Lower leg skin (tissue), 4 donors: ENCODE measurements at regions not wholly inside any gene's neighbourhood (a gene's known extent, or its start where the extent isn't known, plus 50 kb on each side); places are given as distances from the start of the nearest gene placed in this dataset.

Experiments
- DNase-seq, 2 donors: peaks; one replicate each; pipeline ENCODE4 v3.0.0-alpha.2; 2019; ENCODE audit warnings: low spot score in 2 of 2
- H3K4me3 ChIP-seq: fragments of 200-600 bp; sonication (generic); 2 replicates; pipeline ENCODE4 v1.5.1; 2017; ENCODE audit warnings: mild to moderate bottlenecking, low read depth; ENCODE audit not compliant: poor library complexity, severe bottlenecking
- CTCF ChIP-seq, 3 donors: fragments of 450-650 bp; IDR thresholded peaks; one replicate each; pipeline ENCODE4 v1.5.1; 2016; ENCODE audit warnings: antibody characterized with exemption in 3 of 3, mild to moderate bottlenecking in 3 of 3, moderate library complexity in 2 of 3
- POLR2A ChIP-seq, 2 donors: fragments of 450-650 bp; IDR thresholded peaks; one replicate each; pipeline ENCODE4 v1.6.1; 2016 to 2017; ENCODE audit warnings: antibody characterized with exemption in 2 of 2, mild to moderate bottlenecking in 1 of 2, moderate library complexity in 1 of 2
- WGBS, 2 donors: methylation state at CpG; one replicate each; pipeline ENCODE4 v1.1.5; 2018; 5-methylcytosine and 5-hydroxymethylcytosine counted together
- intact Hi-C: fragments of 100-400 bp; cut with DNase I; formaldehyde crosslinking; loops from one replicate; pipeline ENCODE4 v1.15.0; 2023; ENCODE audit warnings: low total_unique reads

DNA sequence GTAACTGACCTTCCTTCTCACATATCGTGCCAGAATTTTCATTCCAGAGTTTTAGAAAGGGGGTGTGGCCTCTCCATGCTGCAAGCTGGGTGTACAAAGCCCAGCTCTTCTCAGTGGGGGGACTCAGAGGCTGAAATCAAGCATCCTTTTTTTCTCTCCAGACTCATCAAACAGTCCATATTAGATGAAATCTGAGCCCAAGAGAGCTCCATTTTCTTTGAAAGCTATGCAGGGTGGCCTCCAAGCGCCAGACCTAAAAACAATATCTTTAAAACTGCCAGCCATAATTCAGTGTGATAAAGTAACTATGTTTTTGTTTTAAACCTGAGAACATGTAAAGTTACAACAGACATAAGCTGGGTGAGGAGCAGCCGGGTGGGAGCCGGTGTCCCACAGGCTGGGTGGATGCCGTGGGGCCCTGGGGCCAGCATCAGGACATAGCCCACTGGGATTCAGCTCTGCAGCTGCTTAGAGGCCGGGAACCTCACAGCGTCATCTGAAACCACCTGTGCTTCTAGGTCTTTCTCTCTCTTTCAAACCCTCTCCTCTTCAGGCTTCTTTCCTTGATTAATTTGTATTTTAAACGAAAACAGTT, 249.2 kb downstream of the ZNF536 start:
- WGBS, 2 donors: 66 to 70% methylated on average over 8 of the region's 8 CpGs
- TF ChIP-seq CTCF (IDR thresholded peaks at IDR 0.05): no peak
- no peak for TF ChIP-seq POLR2A (IDR thresholded peaks at IDR 0.05)
- DNase-seq: peak in 1 of 2 donors; percentile 42
- intact Hi-C loops: no loop called here
- no peak overlapping the region for H3K4me3 ChIP-seq

DNA sequence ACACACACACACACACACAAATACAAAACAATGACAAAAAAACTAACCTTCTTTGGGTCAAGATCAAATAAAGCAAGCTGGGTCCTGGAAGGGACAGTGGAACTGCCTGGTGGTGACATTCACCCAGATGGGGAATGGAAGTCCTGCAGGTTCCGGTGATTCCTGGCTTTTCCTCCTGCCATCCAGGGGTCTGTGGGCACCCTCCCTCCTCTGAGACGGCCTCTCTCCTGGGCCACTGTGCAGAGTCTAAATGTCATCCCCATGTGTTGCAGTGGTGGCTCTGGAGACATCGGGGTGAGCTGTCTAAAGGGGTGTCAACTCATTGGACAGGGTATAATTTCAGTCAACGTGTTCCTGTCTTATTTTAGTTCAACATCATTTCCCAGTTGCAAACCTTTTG, 248.2 kb downstream of the ZNF536 start:
- WGBS, 2 donors: 78 to 82% methylated on average over 4 of the region's 4 CpGs
- intact Hi-C loops: no loop called here
- H3K4me3 ChIP-seq: no peak overlapping the region
- TF ChIP-seq CTCF (IDR thresholded peaks at IDR 0.05) (no peak), POLR2A (IDR thresholded peaks at IDR 0.05) (no peak)
- peak in 1 of 2 donors; percentile 36 for DNase-seq

GRCh38 chr19:30609656-30610270, 237.6 kb downstream of the ZNF536 start:
- DNase-seq: no peak
- H3K4me3 ChIP-seq: no peak overlapping the region
- whole genome bisulfite sequencing, 2 donors: 89 to 94% methylated on average over 2 of the region's 2 CpGs
- TF ChIP-seq POLR2A (IDR thresholded peaks at IDR 0.05): no peak
- intact Hi-C loops: no loop called here

- H3K4me3 ChIP-seq: no peak overlapping the region
- intact Hi-C loops: no loop called here
- 92 to 93% methylated on average over 1 of the region's 1 CpG for WGBS, 2 donors
- DNase-seq: no peak
- TF ChIP-seq POLR2A (IDR thresholded peaks at IDR 0.05) (no peak), CTCF (IDR thresholded peaks at IDR 0.05) (no peak)
These were observed 236.3 kb downstream of the ZNF536 start for GRCh38 chr19:30608471-30608870.
